WI38 (cell line): ENCODE measurements at regions not wholly inside any gene's neighbourhood (a gene's known extent, or its start where the extent isn't known, plus 50 kb on each side); places are given as distances from the start of the nearest gene placed in this dataset.

Experiments
- H3K4me3 ChIP-seq: 2 replicates; pipeline ENCODE4 v1.5.1; 2011; ENCODE audit warnings: low read depth, mild to moderate bottlenecking, control low read depth, low read length
- CTCF ChIP-seq: IDR thresholded peaks from 2 replicates; pipeline ENCODE4 v1.5.1; 2012; ENCODE audit warnings: low read depth, mild to moderate bottlenecking, control low read depth, low read length

GRCh38 chr13:70502944-70503343 lies 394.7 kb upstream of the KLHL1 start:
- H3K4me3 ChIP-seq = no peak overlapping the region
- TF ChIP-seq CTCF = no peak

GRCh38 chr13:70490320-70490935 lies 382.2 kb upstream of the KLHL1 start:
- no peak for TF ChIP-seq CTCF
- H3K4me3 ChIP-seq = no peak overlapping the region

DNA sequence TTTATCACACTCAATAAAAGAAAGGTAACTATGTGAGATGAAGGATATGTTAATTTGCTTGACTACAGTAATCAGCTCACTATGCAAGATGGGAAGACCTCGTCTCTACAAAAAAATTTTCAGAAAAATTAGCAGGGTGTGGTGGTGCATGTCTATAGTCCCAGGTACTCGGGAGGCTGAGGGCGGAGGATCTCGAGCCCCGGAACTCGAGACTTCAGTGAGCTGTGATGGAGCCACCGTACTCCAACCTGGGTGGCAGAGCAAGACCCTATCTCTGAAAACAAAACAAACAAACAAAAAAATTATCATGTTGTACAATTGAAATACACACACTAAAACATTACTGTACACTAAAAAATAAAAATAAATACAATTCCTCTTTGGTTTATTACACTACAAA lies 376.7 kb upstream of the KLHL1 start:
- TF ChIP-seq CTCF = no peak
- no peak overlapping the region for H3K4me3 ChIP-seq

DNA sequence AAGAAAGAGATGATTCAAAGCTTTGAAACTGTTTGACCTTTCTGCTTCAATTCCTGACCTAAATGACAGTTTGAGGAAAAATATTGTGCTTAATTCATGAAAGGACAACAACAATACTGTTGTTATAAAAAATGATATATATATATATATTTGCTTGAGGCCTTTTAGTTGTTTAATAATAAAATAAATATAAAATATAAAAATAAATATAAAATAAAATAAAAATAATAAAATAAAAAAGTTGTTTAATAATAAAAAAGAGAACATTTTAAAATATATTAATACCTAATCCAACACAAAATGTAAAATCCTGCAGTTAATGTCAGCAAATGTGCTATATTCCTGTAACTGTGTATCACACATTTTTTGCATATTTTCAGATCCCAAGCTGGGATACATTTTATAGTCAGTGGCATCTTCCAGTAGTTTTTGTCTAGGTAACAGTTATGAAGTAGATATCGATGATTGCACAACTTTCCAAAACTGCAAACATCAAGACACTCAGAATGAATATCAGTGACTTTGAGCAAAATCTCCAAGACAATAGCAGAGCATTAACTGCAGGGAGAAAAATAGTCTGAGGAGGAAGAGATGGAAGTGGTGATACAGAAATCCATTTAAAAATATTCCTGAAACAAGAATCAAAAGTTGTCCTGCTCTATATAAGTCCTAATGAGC lies 375.5 kb upstream of the KLHL1 start:
- TF ChIP-seq CTCF = no peak
- H3K4me3 ChIP-seq = no peak overlapping the region

GRCh38 chr13:70473907-70474306 lies 365.7 kb upstream of the KLHL1 start:
- TF ChIP-seq CTCF = no peak
- H3K4me3 ChIP-seq = no peak overlapping the region

- H3K4me3 ChIP-seq = no peak overlapping the region
- no peak for TF ChIP-seq CTCF
Observed at GRCh38 chr13:70469077-70469476, 360.8 kb upstream of the KLHL1 start.

GRCh38 chr13:70457474-70457873 lies 349.2 kb upstream of the KLHL1 start:
- no peak for TF ChIP-seq CTCF

More at GRCh38 chr13:70457474-70457873, 349.2 kb upstream of the KLHL1 start:
- H3K4me3 ChIP-seq = no peak overlapping the region
